GM18909 (cell line): ENCODE measurements at regions not wholly inside any gene's neighbourhood (a gene's known extent, or its start where the extent isn't known, plus 50 kb on each side); places are given as distances from the start of the nearest gene placed in this dataset.
"Not testable (repeated sequence)": the region's sequence is repeated elsewhere in the genome, so short reads cannot be mapped to it uniquely, and the experiment has no call there.

Experiments used
- ATAC-seq: cut with Tn5 transposase; IDR thresholded peaks from one replicate; pipeline ENCODE4 v1.9.1; 2021; ENCODE audit warnings: mild to moderate bottlenecking; ENCODE audit not compliant: unreplicated experiment, poor library complexity

GRCh38 chr21:27908816-27909215, 941.9 kb upstream of the ADAMTS5 start:
- not testable (repeated sequence) for ATAC-seq

GRCh38 chr21:27902904-27903303, 936.0 kb upstream of the ADAMTS5 start:
- not testable (repeated sequence) for ATAC-seq

GRCh38 chr21:27893619-27894018, 926.7 kb upstream of the ADAMTS5 start:
- ATAC-seq = not testable (repeated sequence)

- not testable (repeated sequence) for ATAC-seq
Measured at GRCh38 chr21:27891495-27891894, 924.6 kb upstream of the ADAMTS5 start.

- ATAC-seq = not testable (repeated sequence)
Measured at GRCh38 chr21:27887808-27888455, 921.0 kb upstream of the ADAMTS5 start.

GRCh38 chr21:27885296-27885711, 918.4 kb upstream of the ADAMTS5 start:
- ATAC-seq = no peak

- ATAC-seq = not testable (repeated sequence)
Measured at GRCh38 chr21:27881331-27881730, 914.4 kb upstream of the ADAMTS5 start.

- not testable (repeated sequence) for ATAC-seq
Measured at GRCh38 chr21:27872411-27872810, 905.5 kb upstream of the ADAMTS5 start.

- ATAC-seq = not testable (repeated sequence)
Measured at GRCh38 chr21:27870755-27871154, 903.9 kb upstream of the ADAMTS5 start.

GRCh38 chr21:27860314-27860955, 893.5 kb upstream of the ADAMTS5 start:
- ATAC-seq = not testable (repeated sequence)

- not testable (repeated sequence) for ATAC-seq
Measured at GRCh38 chr21:27858053-27858825, 891.4 kb upstream of the ADAMTS5 start.

- not testable (repeated sequence) for ATAC-seq
Measured at GRCh38 chr21:27856988-27857387, 890.1 kb upstream of the ADAMTS5 start.

GRCh38 chr21:27841084-27841672, 874.3 kb upstream of the ADAMTS5 start:
- ATAC-seq = no peak

- ATAC-seq = no peak
Measured at GRCh38 chr21:27840262-27840661, 873.4 kb upstream of the ADAMTS5 start.

- ATAC-seq = no peak
Measured at GRCh38 chr21:27839512-27840115, 872.7 kb upstream of the ADAMTS5 start.

- ATAC-seq = no peak
Measured at GRCh38 chr21:27838573-27838972, 871.7 kb upstream of the ADAMTS5 start.

- ATAC-seq = no peak
Measured at GRCh38 chr21:27837936-27838335, 871.0 kb upstream of the ADAMTS5 start.

- no peak for ATAC-seq
Measured at GRCh38 chr21:27833298-27833697, 866.4 kb upstream of the ADAMTS5 start.

GRCh38 chr21:27831816-27832569, 865.1 kb upstream of the ADAMTS5 start:
- ATAC-seq = no peak

GRCh38 chr21:27831177-27831576, 864.3 kb upstream of the ADAMTS5 start:
- no peak for ATAC-seq
